SK-N-SH treated with all-trans-retinoic acid at 6 μM for 48 hours (cell line): ENCODE measurements at regions not wholly inside any gene's neighbourhood (a gene's known extent, or its start where the extent isn't known, plus 50 kb on each side); places are given as distances from the start of the nearest gene placed in this dataset.

Experiments
- ATAC-seq: fragments of 200-7000 bp; cut with Tn5 transposase; 3 replicates; pipeline ENCODE4 v1.9.1; 2020; ENCODE audit warnings: mild to moderate bottlenecking, moderate library complexity
- ARNTL ChIP-seq: fragments of 450-650 bp; formaldehyde crosslinking; IDR thresholded peaks from 2 replicates; pipeline ENCODE4 v1.5.0; 2020; ENCODE audit warnings: low read depth, mild to moderate bottlenecking, moderate library complexity, borderline replicate concordance
- BACH2 ChIP-seq: fragments of 250-450 bp; sonication (Bioruptor Pico); IDR thresholded peaks from 2 replicates; pipeline ENCODE4 v1.9.0; 2021; ENCODE audit warnings: mild to moderate bottlenecking, borderline replicate concordance
- CSDC2 ChIP-seq: fragments of 250-450 bp; sonication (Bioruptor Pico); IDR thresholded peaks from 2 replicates; pipeline ENCODE4 v1.5.0; 2020; ENCODE audit warnings: mild to moderate bottlenecking, moderate library complexity
- CSRNP3 ChIP-seq: fragments of 250-450 bp; sonication (Bioruptor Pico); IDR thresholded peaks from 2 replicates; pipeline ENCODE4 v1.5.1; 2021; ENCODE audit warnings: mild to moderate bottlenecking, moderate library complexity
- ESRRG ChIP-seq: fragments of 250-450 bp; sonication (Bioruptor Pico); IDR thresholded peaks from 2 replicates; pipeline ENCODE4 v1.6.1; 2021; ENCODE audit warnings: mild to moderate bottlenecking
- GLIS3 ChIP-seq: fragments of 250-450 bp; sonication (Bioruptor Pico); IDR thresholded peaks from 2 replicates; pipeline ENCODE4 v1.5.0; 2020; ENCODE audit warnings: mild to moderate bottlenecking, moderate library complexity
- ISL1 ChIP-seq: fragments of 250-450 bp; sonication (Bioruptor Pico); IDR thresholded peaks from 2 replicates; pipeline ENCODE4 v2.1.2; 2022; ENCODE audit warnings: mild to moderate bottlenecking, moderate library complexity
- PATZ1 ChIP-seq: fragments of 250-450 bp; sonication (Bioruptor Pico); IDR thresholded peaks from 2 replicates; pipeline ENCODE4 v1.8.0; 2020; ENCODE audit warnings: mild to moderate bottlenecking, moderate library complexity, borderline replicate concordance
- POU6F1 ChIP-seq: fragments of 250-450 bp; sonication (Bioruptor Pico); IDR thresholded peaks from 2 replicates; pipeline ENCODE4 v1.8.0; 2021; ENCODE audit warnings: low read depth, mild to moderate bottlenecking, moderate library complexity, borderline replicate concordance
- PPARA ChIP-seq: fragments of 250-450 bp; sonication (Bioruptor Pico); IDR thresholded peaks from 2 replicates; pipeline ENCODE4 v1.5.0; 2020; ENCODE audit warnings: mild to moderate bottlenecking, borderline replicate concordance
- RARB ChIP-seq: fragments of 250-450 bp; sonication (Bioruptor Pico); IDR thresholded peaks from 2 replicates; pipeline ENCODE4 v1.8.0; 2021; ENCODE audit warnings: mild to moderate bottlenecking, moderate library complexity
- SNAI2 ChIP-seq: fragments of 250-450 bp; sonication (Bioruptor Pico); IDR thresholded peaks from 2 replicates; pipeline ENCODE4 v1.5.0; 2020; ENCODE audit warnings: mild to moderate bottlenecking, moderate library complexity
- TCF4 ChIP-seq: fragments of 250-450 bp; sonication (Bioruptor Pico); IDR thresholded peaks from 2 replicates; pipeline ENCODE4 v1.8.0; 2021; ENCODE audit warnings: mild to moderate bottlenecking, moderate library complexity, borderline replicate concordance
- TOX ChIP-seq: fragments of 250-450 bp; sonication (Bioruptor Pico); IDR thresholded peaks from 2 replicates; pipeline ENCODE4 v1.8.0; 2021; ENCODE audit warnings: mild to moderate bottlenecking, moderate library complexity, borderline replicate concordance
- ZC3H10 ChIP-seq: fragments of 250-450 bp; sonication (Bioruptor Pico); IDR thresholded peaks from 2 replicates; pipeline ENCODE4 v1.5.1; 2021; ENCODE audit warnings: mild to moderate bottlenecking, moderate library complexity
- ZFP30 ChIP-seq: fragments of 450-650 bp; formaldehyde crosslinking; IDR thresholded peaks from 2 replicates; pipeline ENCODE4 v1.5.0; 2022; ENCODE audit warnings: mild to moderate bottlenecking, moderate library complexity
- ZNF565 ChIP-seq: fragments of 450-650 bp; formaldehyde crosslinking; conservative IDR thresholded peaks from 2 replicates; pipeline ENCODE4 v1.5.0; 2020; ENCODE audit warnings: low read depth, mild to moderate bottlenecking, moderate library complexity
- ZNF70 ChIP-seq: fragments of 450-650 bp; formaldehyde crosslinking; IDR thresholded peaks from 2 replicates; pipeline ENCODE4 v1.5.0; 2020; ENCODE audit warnings: mild to moderate bottlenecking, moderate library complexity
- ZNF8 ChIP-seq: fragments of 450-650 bp; formaldehyde crosslinking; IDR thresholded peaks from 2 replicates; pipeline ENCODE4 v1.5.0; 2020; ENCODE audit warnings: mild to moderate bottlenecking, moderate library complexity
- TF ChIP-seq, protein P1 (sequence below): fragments of 250-450 bp; sonication (Bioruptor Pico); IDR thresholded peaks from 2 replicates; pipeline ENCODE4 v1.5.1; 2020; ENCODE audit warnings: low read depth, mild to moderate bottlenecking, moderate library complexity
- TF ChIP-seq, protein P2 (sequence below): fragments of 250-450 bp; sonication (Bioruptor Pico); IDR thresholded peaks from 2 replicates; pipeline ENCODE4 v1.5.0; 2020; ENCODE audit warnings: mild to moderate bottlenecking, moderate library complexity

- TF ChIP-seq, protein P1, sequence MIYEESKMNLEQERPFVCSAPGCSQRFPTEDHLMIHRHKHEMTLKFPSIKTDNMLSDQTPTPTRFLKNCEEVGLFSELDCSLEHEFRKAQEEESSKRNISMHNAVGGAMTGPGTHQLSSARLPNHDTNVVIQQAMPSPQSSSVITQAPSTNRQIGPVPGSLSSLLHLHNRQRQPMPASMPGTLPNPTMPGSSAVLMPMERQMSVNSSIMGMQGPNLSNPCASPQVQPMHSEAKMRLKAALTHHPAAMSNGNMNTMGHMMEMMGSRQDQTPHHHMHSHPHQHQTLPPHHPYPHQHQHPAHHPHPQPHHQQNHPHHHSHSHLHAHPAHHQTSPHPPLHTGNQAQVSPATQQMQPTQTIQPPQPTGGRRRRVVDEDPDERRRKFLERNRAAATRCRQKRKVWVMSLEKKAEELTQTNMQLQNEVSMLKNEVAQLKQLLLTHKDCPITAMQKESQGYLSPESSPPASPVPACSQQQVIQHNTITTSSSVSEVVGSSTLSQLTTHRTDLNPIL (CRISPR knock-in tag): no peak
- TF ChIP-seq PATZ1 (CRISPR knock-in tag) (no peak), RARB (CRISPR knock-in tag) (no peak), ZC3H10 (CRISPR knock-in tag) (no peak), ISL1 (CRISPR knock-in tag) (no peak), ARNTL (no peak), TCF4 (no peak), ZNF8 (no peak), CSRNP3 (CRISPR knock-in tag) (no peak), POU6F1 (CRISPR knock-in tag) (no peak), PPARA (CRISPR knock-in tag) (no peak), ZNF70 (CRISPR knock-in tag) (no peak), TOX (CRISPR knock-in tag) (no peak), SNAI2 (no peak), CSDC2 (CRISPR knock-in tag) (no peak), ZFP30 (CRISPR knock-in tag) (no peak), ZNF565 (CRISPR knock-in tag) (no peak), BACH2 (CRISPR knock-in tag) (no peak), ESRRG (CRISPR knock-in tag) (no peak)
- TF ChIP-seq, all 23 proteins: peak for 0
- ATAC-seq: no peak
These were observed 122.9 kb upstream of the NTF3 start for GRCh38 chr12:5308996-5309395.

GRCh38 chr12:5309654-5310053 lies 122.3 kb upstream of the NTF3 start:
- TF ChIP-seq ZNF8 (no peak), ZNF565 (CRISPR knock-in tag) (no peak), PPARA (CRISPR knock-in tag) (no peak), GLIS3 (CRISPR knock-in tag) (no peak), TCF4 (no peak), ARNTL (no peak), ZFP30 (CRISPR knock-in tag) (no peak), BACH2 (CRISPR knock-in tag) (no peak), PATZ1 (CRISPR knock-in tag) (no peak), ESRRG (CRISPR knock-in tag) (no peak), SNAI2 (no peak), ISL1 (CRISPR knock-in tag) (no peak), ZC3H10 (CRISPR knock-in tag) (no peak), CSRNP3 (CRISPR knock-in tag) (no peak)
- TF ChIP-seq, protein P2, sequence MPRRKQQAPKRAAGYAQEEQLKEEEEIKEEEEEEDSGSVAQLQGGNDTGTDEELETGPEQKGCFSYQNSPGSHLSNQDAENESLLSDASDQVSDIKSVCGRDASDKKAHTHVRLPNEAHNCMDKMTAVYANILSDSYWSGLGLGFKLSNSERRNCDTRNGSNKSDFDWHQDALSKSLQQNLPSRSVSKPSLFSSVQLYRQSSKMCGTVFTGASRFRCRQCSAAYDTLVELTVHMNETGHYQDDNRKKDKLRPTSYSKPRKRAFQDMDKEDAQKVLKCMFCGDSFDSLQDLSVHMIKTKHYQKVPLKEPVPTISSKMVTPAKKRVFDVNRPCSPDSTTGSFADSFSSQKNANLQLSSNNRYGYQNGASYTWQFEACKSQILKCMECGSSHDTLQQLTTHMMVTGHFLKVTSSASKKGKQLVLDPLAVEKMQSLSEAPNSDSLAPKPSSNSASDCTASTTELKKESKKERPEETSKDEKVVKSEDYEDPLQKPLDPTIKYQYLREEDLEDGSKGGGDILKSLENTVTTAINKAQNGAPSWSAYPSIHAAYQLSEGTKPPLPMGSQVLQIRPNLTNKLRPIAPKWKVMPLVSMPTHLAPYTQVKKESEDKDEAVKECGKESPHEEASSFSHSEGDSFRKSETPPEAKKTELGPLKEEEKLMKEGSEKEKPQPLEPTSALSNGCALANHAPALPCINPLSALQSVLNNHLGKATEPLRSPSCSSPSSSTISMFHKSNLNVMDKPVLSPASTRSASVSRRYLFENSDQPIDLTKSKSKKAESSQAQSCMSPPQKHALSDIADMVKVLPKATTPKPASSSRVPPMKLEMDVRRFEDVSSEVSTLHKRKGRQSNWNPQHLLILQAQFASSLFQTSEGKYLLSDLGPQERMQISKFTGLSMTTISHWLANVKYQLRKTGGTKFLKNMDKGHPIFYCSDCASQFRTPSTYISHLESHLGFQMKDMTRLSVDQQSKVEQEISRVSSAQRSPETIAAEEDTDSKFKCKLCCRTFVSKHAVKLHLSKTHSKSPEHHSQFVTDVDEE (CRISPR knock-in tag): no peak
- TF ChIP-seq, protein P1 (CRISPR knock-in tag): no peak
- no peak for ATAC-seq
